ENCODE measurements at regions not wholly inside any gene's neighbourhood (a gene's known extent, or its start where the extent isn't known, plus 50 kb on each side); places are given as distances from the start of the nearest gene placed in this dataset.
"Not testable (repeated sequence)": the region's sequence is repeated elsewhere in the genome, so short reads cannot be mapped to it uniquely, and the experiment has no call there.

GRCh38 chr21:18129526-18129925 lies 115.1 kb upstream of the CHODL start:
- Histone ChIP-seq H3K4me1 (ENCODE audit: low read length) (no peaks in the 10 kb centered on the region), H4K20me1 (ENCODE audit: insufficient read depth, low read length) (no peaks in the 10 kb centered on the region), H3K9me3 (ENCODE audit: insufficient read depth, low read length) (no peaks in the 10 kb centered on the region), H3K36me3 (replicated peaks; ENCODE audit: low read depth, low read length) (no peaks in the 10 kb centered on the region), H3K4me2 (ENCODE audit: low read length) (no peak overlapping the region), H3K79me2 (ENCODE audit: low read length) (no peaks in the 10 kb centered on the region), H3K4me3 (ENCODE audit: low read length) (no peak overlapping the region), H3K27ac (ENCODE audit: low read length) (no peak overlapping the region), H2AFZ (ENCODE audit: low read depth, low read length) (no peak overlapping the region), H3K9ac (ENCODE audit: low read length) (no peak overlapping the region), H3K27me3 (ENCODE audit: low read depth, low read length) (no peaks in the 10 kb centered on the region)
- TF ChIP-seq EZH2phosphoT487 (IDR thresholded peaks at IDR 0.05; ENCODE audit: low read depth): no peak

GRCh38 chr21:18118566-18118965 lies 126.1 kb upstream of the CHODL start:
- Histone ChIP-seq H3K9ac (ENCODE audit: low read length) (no peak overlapping the region), H3K79me2 (ENCODE audit: low read length) (no peaks in the 10 kb centered on the region), H3K27me3 (ENCODE audit: low read depth, low read length) (no peaks in the 10 kb centered on the region), H3K4me1 (ENCODE audit: low read length) (no peaks in the 10 kb centered on the region), H4K20me1 (ENCODE audit: insufficient read depth, low read length) (no peaks in the 10 kb centered on the region), H3K27ac (ENCODE audit: low read length) (no peak overlapping the region), H3K4me3 (ENCODE audit: low read length) (no peak overlapping the region), H3K36me3 (replicated peaks; ENCODE audit: low read depth, low read length) (no peaks in the 10 kb centered on the region), H2AFZ (ENCODE audit: low read depth, low read length) (no peak overlapping the region), H3K9me3 (ENCODE audit: insufficient read depth, low read length) (no peaks in the 10 kb centered on the region), H3K4me2 (ENCODE audit: low read length) (no peak overlapping the region)
- TF ChIP-seq CTCF (IDR thresholded peaks at IDR 0.05; ENCODE audit: low read depth, low read length) (no peak), EZH2phosphoT487 (IDR thresholded peaks at IDR 0.05; ENCODE audit: low read depth) (no peak)

- Histone ChIP-seq H3K36me3 (replicated peaks; ENCODE audit: low read depth, low read length) (no peaks in the 10 kb centered on the region), H3K27me3 (ENCODE audit: low read depth, low read length) (no peaks in the 10 kb centered on the region), H3K9me3 (ENCODE audit: insufficient read depth, low read length) (no peaks in the 10 kb centered on the region), H3K79me2 (ENCODE audit: low read length) (no peaks in the 10 kb centered on the region), H4K20me1 (ENCODE audit: insufficient read depth, low read length) (no peaks in the 10 kb centered on the region), H3K4me3 (ENCODE audit: low read length) (no peak overlapping the region), H3K27ac (ENCODE audit: low read length) (no peak overlapping the region), H3K4me2 (ENCODE audit: low read length) (no peak overlapping the region), H3K9ac (ENCODE audit: low read length) (no peak overlapping the region), H3K4me1 (ENCODE audit: low read length) (no peaks in the 10 kb centered on the region), H2AFZ (ENCODE audit: low read depth, low read length) (no peak overlapping the region)
- no peak for TF ChIP-seq CTCF (IDR thresholded peaks at IDR 0.05; ENCODE audit: low read depth, low read length)
These were observed 127.5 kb upstream of the CHODL start for GRCh38 chr21:18117176-18117575.

GRCh38 chr21:18114810-18115209 lies 129.8 kb upstream of the CHODL start:
- no peak overlapping the region for H3K27ac ChIP-seq (ENCODE audit: low read length)
- H4K20me1 ChIP-seq (ENCODE audit: insufficient read depth, low read length): no peaks in the 10 kb centered on the region
- H3K4me2 ChIP-seq (ENCODE audit: low read length): no peak overlapping the region
- H3K9me3 ChIP-seq (ENCODE audit: insufficient read depth, low read length): no peaks in the 10 kb centered on the region
- H3K9ac ChIP-seq (ENCODE audit: low read length): no peak overlapping the region
- H3K4me3 ChIP-seq (ENCODE audit: low read length): no peak overlapping the region
- TF ChIP-seq EZH2phosphoT487 (IDR thresholded peaks at IDR 0.05; ENCODE audit: low read depth): no peak
- H3K27me3 ChIP-seq (ENCODE audit: low read depth, low read length): no peaks in the 10 kb centered on the region
- H2AFZ ChIP-seq (ENCODE audit: low read depth, low read length): no peak overlapping the region
- H3K4me1 ChIP-seq (ENCODE audit: low read length): no peaks in the 10 kb centered on the region
- H3K36me3 ChIP-seq (replicated peaks; ENCODE audit: low read depth, low read length): no peaks in the 10 kb centered on the region
- H3K79me2 ChIP-seq (ENCODE audit: low read length): no peaks in the 10 kb centered on the region

- Histone ChIP-seq H3K4me1 (ENCODE audit: low read length) (no peaks in the 10 kb centered on the region), H3K4me3 (ENCODE audit: low read length) (no peak overlapping the region), H2AFZ (ENCODE audit: low read depth, low read length) (no peak overlapping the region), H3K9ac (ENCODE audit: low read length) (no peak overlapping the region), H4K20me1 (ENCODE audit: insufficient read depth, low read length) (no peaks in the 10 kb centered on the region), H3K4me2 (ENCODE audit: low read length) (no peak overlapping the region), H3K27me3 (ENCODE audit: low read depth, low read length) (no peaks in the 10 kb centered on the region), H3K36me3 (replicated peaks; ENCODE audit: low read depth, low read length) (no peaks in the 10 kb centered on the region), H3K9me3 (ENCODE audit: insufficient read depth, low read length) (no peaks in the 10 kb centered on the region), H3K27ac (ENCODE audit: low read length) (no peak overlapping the region), H3K79me2 (ENCODE audit: low read length) (no peaks in the 10 kb centered on the region)
- TF ChIP-seq EZH2phosphoT487 (IDR thresholded peaks at IDR 0.05; ENCODE audit: low read depth) (no peak), CTCF (IDR thresholded peaks at IDR 0.05; ENCODE audit: low read depth, low read length) (no peak)
These were observed 139.8 kb upstream of the CHODL start for GRCh38 chr21:18104802-18105201.

GRCh38 chr21:18096413-18096812 lies 148.2 kb upstream of the CHODL start:
- not testable (repeated sequence) for H3K27ac ChIP-seq (ENCODE audit: low read length)

More at GRCh38 chr21:18096413-18096812, 148.2 kb upstream of the CHODL start:
- H4K20me1 ChIP-seq (ENCODE audit: insufficient read depth, low read length); H3K4me3 ChIP-seq (ENCODE audit: low read length); H3K9ac ChIP-seq (ENCODE audit: low read length); H3K4me2 ChIP-seq (ENCODE audit: low read length); H3K79me2 ChIP-seq (ENCODE audit: low read length); H3K27me3 ChIP-seq (ENCODE audit: low read depth, low read length); H2AFZ ChIP-seq (ENCODE audit: low read depth, low read length); H3K36me3 ChIP-seq (replicated peaks; ENCODE audit: low read depth, low read length); H3K4me1 ChIP-seq (ENCODE audit: low read length); H3K9me3 ChIP-seq (ENCODE audit: insufficient read depth, low read length): not testable (repeated sequence)
